ENCODE measurements at regions not wholly inside any gene's neighbourhood (a gene's known extent, or its start where the extent isn't known, plus 50 kb on each side); places are given as distances from the start of the nearest gene placed in this dataset.

DNA sequence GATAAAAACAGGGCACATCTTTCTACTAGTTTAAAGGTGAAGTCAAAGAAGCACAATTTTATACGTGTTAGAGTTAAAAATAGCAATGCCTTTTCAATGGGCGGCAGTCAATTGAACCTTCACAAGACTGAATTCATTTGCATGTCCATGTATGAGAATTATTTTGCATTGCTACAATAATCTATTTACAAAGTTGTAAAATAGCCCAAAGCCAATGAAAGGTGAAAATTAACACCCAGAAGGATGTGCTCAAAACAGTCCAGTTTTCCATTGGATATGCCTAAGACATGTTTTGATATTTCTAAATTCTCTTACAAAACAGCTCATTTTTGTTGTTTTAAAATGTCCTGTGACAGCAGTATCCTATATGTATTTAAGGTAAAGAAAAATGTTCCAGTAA is 425.1 kb upstream of the SYT4 start:
- TF ChIP-seq CTCF (IDR thresholded peaks at IDR 0.05) = no peak
- Mint-ChIP-seq H3K4me3 (no peak overlapping the region), H3K27ac (no peak overlapping the region), H3K36me3 (ENCODE audit: low read depth) (no peaks in the 10 kb centered on the region), H3K27me3 (no peaks in the 10 kb centered on the region), H3K4me1 (no peaks in the 10 kb centered on the region), H3K9me3 (no peaks in the 10 kb centered on the region)
- ChIA-PET POLR2A (no interaction called here), CTCF (no interaction called here)
- DNase-seq = no peak
- ATAC-seq (ENCODE audit: low read depth) = no peak
- intact Hi-C loops (cut with micrococcal nuclease) = no loop called here

DNA sequence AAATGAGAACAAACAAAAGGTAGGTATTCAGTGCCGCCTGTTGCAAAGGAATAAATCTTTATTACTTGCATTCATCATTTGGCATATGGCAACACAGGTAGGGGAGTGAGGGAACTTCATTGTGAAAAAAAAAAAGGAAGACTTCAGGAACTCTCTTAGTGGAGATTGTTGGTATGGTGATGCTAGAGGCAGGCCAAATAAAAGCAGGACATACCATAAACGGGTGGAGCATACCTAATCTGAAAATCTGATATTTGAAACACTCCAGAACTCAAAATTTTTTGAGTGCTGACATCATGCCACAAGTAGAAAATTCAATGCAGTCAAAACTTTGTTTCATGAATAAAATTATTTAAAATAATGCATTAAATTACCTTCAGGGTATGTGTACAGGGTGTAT is 425.8 kb upstream of the SYT4 start:
- TF ChIP-seq CTCF (IDR thresholded peaks at IDR 0.05) = no peak
- intact Hi-C loops (cut with micrococcal nuclease) = no loop called here
- no peak for ATAC-seq (ENCODE audit: low read depth)
- H3K9me3 Mint-ChIP-seq = no peaks in the 10 kb centered on the region
- H3K36me3 Mint-ChIP-seq (ENCODE audit: low read depth) = no peaks in the 10 kb centered on the region
- DNase-seq = no peak
- H3K4me1 Mint-ChIP-seq = no peaks in the 10 kb centered on the region
- H3K27me3 Mint-ChIP-seq = no peaks in the 10 kb centered on the region
- CTCF ChIA-PET = no interaction called here
- POLR2A ChIA-PET = no interaction called here
- H3K27ac Mint-ChIP-seq = no peak overlapping the region
- H3K4me3 Mint-ChIP-seq = no peak overlapping the region

DNA sequence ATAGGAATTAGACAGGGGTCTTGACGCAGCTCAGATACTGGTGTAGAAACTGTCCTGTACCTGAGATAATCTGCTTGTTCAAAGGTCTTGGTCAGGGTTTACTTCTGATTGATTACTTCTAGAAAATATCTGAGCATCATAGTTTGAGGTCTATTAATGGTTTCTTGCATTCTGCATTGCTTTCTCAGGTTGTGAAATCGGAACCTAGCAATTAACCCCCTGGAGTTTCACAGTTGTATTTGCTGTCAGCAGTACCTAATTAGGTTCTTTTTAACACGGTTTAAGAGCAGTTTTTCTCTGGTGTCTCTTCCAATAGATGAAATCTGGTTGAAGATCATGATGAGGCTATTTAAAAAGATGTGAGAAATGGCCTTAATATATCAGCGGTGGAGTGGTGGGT is 428.6 kb upstream of the SYT4 start:
- H3K36me3 Mint-ChIP-seq (ENCODE audit: low read depth) = no peaks in the 10 kb centered on the region
- CTCF ChIA-PET = no interaction called here
- intact Hi-C loops (cut with micrococcal nuclease) = no loop called here
- no peaks in the 10 kb centered on the region for H3K9me3 Mint-ChIP-seq
- no peak overlapping the region for H3K4me3 Mint-ChIP-seq
- DNase-seq (no peak), ATAC-seq (ENCODE audit: low read depth) (no peak)
- TF ChIP-seq CTCF (IDR thresholded peaks at IDR 0.05) = no peak
- H3K27me3 Mint-ChIP-seq = no peaks in the 10 kb centered on the region
- POLR2A ChIA-PET = no interaction called here
- no peaks in the 10 kb centered on the region for H3K4me1 Mint-ChIP-seq
- no peak overlapping the region for H3K27ac Mint-ChIP-seq

DNA sequence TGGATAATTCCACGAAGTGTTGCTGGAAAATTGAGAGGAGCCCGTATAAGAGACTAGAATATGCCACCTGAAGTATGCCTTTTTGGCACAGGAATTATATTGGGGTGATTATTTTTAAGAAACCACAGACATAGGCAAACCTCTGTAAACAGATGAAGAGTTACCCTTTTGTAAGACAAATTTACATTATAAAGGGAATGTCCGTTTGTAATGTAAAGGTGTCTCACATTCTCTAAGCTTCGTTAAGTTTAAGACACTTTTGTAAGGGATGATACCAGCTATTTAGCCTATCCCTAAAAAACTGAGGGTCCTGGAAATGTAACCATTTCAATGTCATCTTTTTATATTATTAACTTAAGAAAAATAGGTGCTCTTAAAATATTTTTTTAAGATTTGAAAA is 432.8 kb upstream of the SYT4 start:
- intact Hi-C loops (cut with micrococcal nuclease) = no loop called here
- no peak for TF ChIP-seq CTCF (IDR thresholded peaks at IDR 0.05)
- Mint-ChIP-seq H3K4me3 (no peak overlapping the region), H3K27ac (no peak overlapping the region), H3K4me1 (no peaks in the 10 kb centered on the region), H3K36me3 (ENCODE audit: low read depth) (no peaks in the 10 kb centered on the region), H3K9me3 (no peaks in the 10 kb centered on the region), H3K27me3 (no peaks in the 10 kb centered on the region)
- ChIA-PET POLR2A (no interaction called here), CTCF (no interaction called here)
- DNase-seq (no peak), ATAC-seq (ENCODE audit: low read depth) (no peak)

GRCh38 chr18:43714343-43715010 is 437.2 kb upstream of the SYT4 start:
- TF ChIP-seq CTCF (IDR thresholded peaks at IDR 0.05) = no peak
- DNase-seq (no peak), ATAC-seq (ENCODE audit: low read depth) (no peak)
- intact Hi-C loops (cut with micrococcal nuclease) = no loop called here
- H3K9me3 Mint-ChIP-seq = no peaks in the 10 kb centered on the region
- H3K4me3 Mint-ChIP-seq = no peak overlapping the region
- no peak overlapping the region for H3K27ac Mint-ChIP-seq
- H3K36me3 Mint-ChIP-seq (ENCODE audit: low read depth) = no peaks in the 10 kb centered on the region
- ChIA-PET CTCF (no interaction called here), POLR2A (no interaction called here)
- H3K27me3 Mint-ChIP-seq = no peaks in the 10 kb centered on the region
- no peaks in the 10 kb centered on the region for H3K4me1 Mint-ChIP-seq

All from activated B cell treated with CpG ODN at 0.5 μM for 24 hours (primary cell).